ENCODE measurements at regions not wholly inside any gene's neighbourhood (a gene's known extent, or its start where the extent isn't known, plus 50 kb on each side); places are given as distances from the start of the nearest gene placed in this dataset.

DNA sequence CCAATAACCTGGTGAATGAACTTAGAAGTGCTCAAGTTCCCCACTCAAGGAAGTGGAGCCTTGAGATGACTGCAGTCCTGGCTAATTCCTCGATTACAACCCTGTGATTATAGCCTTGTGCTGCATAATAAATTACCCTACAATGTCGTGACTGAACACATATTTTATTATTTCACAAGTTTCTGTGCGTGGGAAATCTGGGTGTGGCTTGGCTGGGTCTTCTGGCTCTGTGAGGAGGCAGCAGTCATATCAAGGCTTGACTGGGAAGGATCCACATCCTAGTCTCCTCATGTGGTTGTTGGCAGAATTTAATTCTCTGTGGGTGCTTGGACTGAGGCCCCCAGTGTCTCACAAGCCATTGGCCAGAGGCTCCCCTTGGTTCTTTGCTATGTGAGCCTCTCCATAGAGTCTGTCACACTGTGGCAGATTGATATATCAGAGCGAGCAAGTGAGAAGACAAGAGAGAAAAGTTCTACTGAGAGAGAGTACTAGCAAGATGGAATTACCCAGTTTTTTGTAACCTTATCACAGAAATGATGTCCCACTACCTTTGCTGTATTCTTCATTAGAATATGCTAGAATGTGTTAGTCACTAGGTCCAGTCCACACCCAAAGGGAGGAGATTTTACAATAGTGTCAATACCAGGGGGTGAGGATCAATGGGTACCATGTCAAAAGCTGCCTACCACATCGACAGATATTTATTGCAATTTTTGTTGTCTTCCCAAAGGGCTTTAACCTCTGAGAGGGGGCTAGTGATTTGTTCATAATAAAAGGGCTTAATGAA lies 102.8 kb upstream of the TBC1D5 start:
- TF ChIP-seq EGR1 (IDR thresholded peaks at IDR 0.05; ENCODE audit: borderline replicate concordance, low read depth, low read length) (no peak), SRF (IDR thresholded peaks at IDR 0.05; ENCODE audit: low read depth, low read length) (no peak), POLR2AphosphoS5 (IDR thresholded peaks at IDR 0.05; ENCODE audit: low read depth, low read length) (no peak), RXRA (IDR thresholded peaks at IDR 0.05; ENCODE audit: insufficient read depth, low read depth, low read length) (no peak), CREB1 (IDR thresholded peaks at IDR 0.05) (no peak), NRF1 (IDR thresholded peaks at IDR 0.05; ENCODE audit: low read depth, low read length) (no peak), FOSL1 (IDR thresholded peaks at IDR 0.05; ENCODE audit: insufficient read depth, low read depth, low read length) (no peak), EP300 (IDR thresholded peaks at IDR 0.05; ENCODE audit: borderline replicate concordance in 1 of 2, low read depth in 2 of 2, low read length in 2 of 2) (no peak), POLR2A (IDR thresholded peaks at IDR 0.05; ENCODE audit: control extremely low read depth in 1 of 2, low read depth in 2 of 2, low read length in 2 of 2) (no peak), MAFK (IDR thresholded peaks at IDR 0.05; ENCODE audit: low read depth, low read length) (no peak)
- TF ChIP-seq, protein P1, sequence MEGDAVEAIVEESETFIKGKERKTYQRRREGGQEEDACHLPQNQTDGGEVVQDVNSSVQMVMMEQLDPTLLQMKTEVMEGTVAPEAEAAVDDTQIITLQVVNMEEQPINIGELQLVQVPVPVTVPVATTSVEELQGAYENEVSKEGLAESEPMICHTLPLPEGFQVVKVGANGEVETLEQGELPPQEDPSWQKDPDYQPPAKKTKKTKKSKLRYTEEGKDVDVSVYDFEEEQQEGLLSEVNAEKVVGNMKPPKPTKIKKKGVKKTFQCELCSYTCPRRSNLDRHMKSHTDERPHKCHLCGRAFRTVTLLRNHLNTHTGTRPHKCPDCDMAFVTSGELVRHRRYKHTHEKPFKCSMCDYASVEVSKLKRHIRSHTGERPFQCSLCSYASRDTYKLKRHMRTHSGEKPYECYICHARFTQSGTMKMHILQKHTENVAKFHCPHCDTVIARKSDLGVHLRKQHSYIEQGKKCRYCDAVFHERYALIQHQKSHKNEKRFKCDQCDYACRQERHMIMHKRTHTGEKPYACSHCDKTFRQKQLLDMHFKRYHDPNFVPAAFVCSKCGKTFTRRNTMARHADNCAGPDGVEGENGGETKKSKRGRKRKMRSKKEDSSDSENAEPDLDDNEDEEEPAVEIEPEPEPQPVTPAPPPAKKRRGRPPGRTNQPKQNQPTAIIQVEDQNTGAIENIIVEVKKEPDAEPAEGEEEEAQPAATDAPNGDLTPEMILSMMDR (IDR thresholded peaks at IDR 0.05; ENCODE audit: control extremely low read depth in 1 of 3, insufficient read depth in 1 of 3, low read depth in 1 of 3, low read length in 3 of 3): no peak
- TF ChIP-seq, protein P2, sequence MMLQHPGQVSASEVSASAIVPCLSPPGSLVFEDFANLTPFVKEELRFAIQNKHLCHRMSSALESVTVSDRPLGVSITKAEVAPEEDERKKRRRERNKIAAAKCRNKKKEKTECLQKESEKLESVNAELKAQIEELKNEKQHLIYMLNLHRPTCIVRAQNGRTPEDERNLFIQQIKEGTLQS (IDR thresholded peaks at IDR 0.05; ENCODE audit: insufficient read depth, low read depth, low read length): no peak
- TF ChIP-seq, protein P3, sequence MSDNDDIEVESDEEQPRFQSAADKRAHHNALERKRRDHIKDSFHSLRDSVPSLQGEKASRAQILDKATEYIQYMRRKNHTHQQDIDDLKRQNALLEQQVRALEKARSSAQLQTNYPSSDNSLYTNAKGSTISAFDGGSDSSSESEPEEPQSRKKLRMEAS (IDR thresholded peaks at IDR 0.05): no peak

Data from H1 (cell line).